Skeletal muscle tissue (tissue), 3 donors: ENCODE measurements at regions not wholly inside any gene's neighbourhood (a gene's known extent, or its start where the extent isn't known, plus 50 kb on each side); places are given as distances from the start of the nearest gene placed in this dataset.

ENCODE experiments used
- H3K27ac ChIP-seq: one replicate; pipeline ENCODE4 v1.7.0; 2013; ENCODE audit warnings: mild to moderate bottlenecking, low read depth, low read length, inconsistent platforms
- H3K27me3 ChIP-seq, 3 donors: one replicate each; pipeline ENCODE4 v1.7.0; 2013; ENCODE audit warnings: low read length in 3 of 3; ENCODE audit not compliant: control insufficient read depth in 3 of 3, insufficient read depth in 3 of 3
- H3K36me3 ChIP-seq, 3 donors: one replicate each; pipeline ENCODE4 v1.7.0; 2013; ENCODE audit warnings: low read length in 3 of 3; ENCODE audit not compliant: control insufficient read depth in 3 of 3, insufficient read depth in 3 of 3
- H3K4me1 ChIP-seq, 3 donors: one replicate each; pipeline ENCODE4 v1.7.0; 2013; ENCODE audit warnings: low read length in 3 of 3, mild to moderate bottlenecking in 3 of 3; ENCODE audit not compliant: control insufficient read depth in 3 of 3, insufficient read depth in 3 of 3
- H3K4me3 ChIP-seq, 3 donors: one replicate each; pipeline ENCODE4 v1.7.0; 2013; ENCODE audit warnings: low read length in 3 of 3
- H3K9ac ChIP-seq, 3 donors: one replicate each; pipeline ENCODE4 v1.7.0; 2013; ENCODE audit warnings: low read length in 3 of 3, mild to moderate bottlenecking in 3 of 3, moderate library complexity in 2 of 3, low read depth in 1 of 3
- H3K9me3 ChIP-seq, 3 donors: one replicate each; pipeline ENCODE4 v1.7.0; 2013; ENCODE audit warnings: low read length in 3 of 3; ENCODE audit not compliant: control insufficient read depth in 3 of 3
- donor health status: Osteomylitis.

DNA sequence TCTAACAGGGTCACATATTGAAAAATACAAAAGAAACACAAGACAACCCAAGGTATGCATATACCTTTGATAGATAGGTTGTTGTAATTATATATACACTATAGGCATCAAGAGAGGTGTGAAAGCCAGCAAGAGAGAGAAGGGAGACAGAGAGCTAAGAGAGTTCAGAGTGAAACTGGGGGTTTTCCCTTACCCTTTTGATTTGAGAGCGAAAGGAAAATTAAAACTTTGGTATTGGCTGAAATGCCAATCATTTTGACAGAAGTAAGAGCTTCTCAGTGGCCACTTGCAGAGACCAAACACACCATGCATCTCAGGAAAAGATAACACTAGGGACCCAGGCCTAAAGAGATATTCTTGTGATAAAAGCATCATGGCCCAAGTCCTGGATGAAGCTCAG lies 183.6 kb downstream of the SHOX2 start:
- Histone ChIP-seq H3K36me3 (no peaks in the 10 kb centered on the region), H3K4me1 (no peaks in the 10 kb centered on the region), H3K27me3 (no peaks in the 10 kb centered on the region), H3K9ac (no peak overlapping the region), H3K4me3 (no peak overlapping the region), H3K27ac (no peak overlapping the region), H3K9me3 (no peaks in the 10 kb centered on the region)

DNA sequence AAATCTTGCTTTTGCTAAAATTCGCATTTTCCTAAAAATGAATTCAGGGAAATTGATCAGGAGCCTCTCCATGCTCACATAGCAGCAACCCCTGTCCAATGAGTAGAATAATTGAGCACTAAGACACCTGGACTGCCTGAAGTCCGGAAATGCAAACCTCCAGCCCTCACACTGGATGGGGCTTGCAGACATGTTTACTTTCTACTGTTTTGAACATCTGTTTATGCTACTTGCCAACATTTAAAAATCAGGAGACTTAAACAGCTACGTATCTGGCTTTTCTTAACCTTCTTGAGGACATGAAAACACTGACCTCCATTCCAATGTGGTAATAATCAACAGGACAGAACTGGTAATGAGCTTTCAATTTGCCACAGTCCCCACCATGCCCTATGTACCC lies 184.4 kb downstream of the SHOX2 start:
- no peak overlapping the region for H3K27ac ChIP-seq

DNA sequence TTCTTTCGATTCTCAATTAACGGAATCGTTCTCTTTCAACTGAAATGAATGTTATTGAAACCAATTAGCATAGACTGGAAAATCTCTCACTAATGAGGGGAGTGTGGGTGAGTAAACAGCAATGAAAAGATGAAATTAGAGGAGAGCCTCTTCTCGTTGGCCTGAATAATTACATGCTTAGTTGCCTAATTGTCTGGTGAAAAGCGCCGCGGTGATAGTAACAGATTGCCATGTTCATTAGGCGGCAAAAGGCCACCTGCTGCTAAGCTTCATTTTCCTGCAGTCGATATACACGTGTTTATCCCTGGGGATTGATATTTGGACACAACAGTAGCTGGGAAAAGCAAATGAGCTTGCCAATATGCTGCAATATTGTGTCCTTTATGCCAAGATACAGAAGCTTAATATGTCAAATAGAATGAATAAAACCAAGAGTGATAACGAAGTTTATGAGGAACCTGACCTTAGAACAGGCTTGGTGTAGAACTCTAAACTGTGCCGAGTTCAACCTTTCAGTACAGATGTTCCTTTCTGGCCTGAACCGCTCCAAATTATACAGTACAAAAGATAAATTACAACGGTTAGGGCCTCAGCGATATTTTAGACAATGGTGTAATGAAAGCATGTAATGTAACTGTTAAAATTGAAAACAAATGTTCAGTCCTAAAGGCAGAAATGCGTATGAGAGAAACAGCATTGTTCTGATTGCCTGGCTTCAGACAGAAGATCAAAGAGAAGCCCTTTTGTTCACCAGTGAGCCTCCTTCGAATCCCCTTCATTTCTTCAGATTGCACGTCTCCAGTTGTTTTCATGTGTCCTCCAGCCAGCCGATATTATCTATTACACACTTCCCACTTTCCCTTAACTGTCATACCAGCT lies 185.2 kb downstream of the SHOX2 start:
- Histone ChIP-seq H3K9me3 (no peaks in the 10 kb centered on the region), H3K27me3 (no peaks in the 10 kb centered on the region), H3K4me3 (no peak overlapping the region), H3K36me3 (no peaks in the 10 kb centered on the region), H3K9ac (no peak overlapping the region), H3K27ac (no peak overlapping the region), H3K4me1 (no peaks in the 10 kb centered on the region)

More for the DNA sequence above, 184.4 kb downstream of the SHOX2 start:
- Histone ChIP-seq H3K4me3 (no peak overlapping the region), H3K9me3 (no peaks in the 10 kb centered on the region), H3K36me3 (no peaks in the 10 kb centered on the region), H3K27me3 (no peaks in the 10 kb centered on the region), H3K9ac (no peak overlapping the region), H3K4me1 (no peaks in the 10 kb centered on the region)

DNA sequence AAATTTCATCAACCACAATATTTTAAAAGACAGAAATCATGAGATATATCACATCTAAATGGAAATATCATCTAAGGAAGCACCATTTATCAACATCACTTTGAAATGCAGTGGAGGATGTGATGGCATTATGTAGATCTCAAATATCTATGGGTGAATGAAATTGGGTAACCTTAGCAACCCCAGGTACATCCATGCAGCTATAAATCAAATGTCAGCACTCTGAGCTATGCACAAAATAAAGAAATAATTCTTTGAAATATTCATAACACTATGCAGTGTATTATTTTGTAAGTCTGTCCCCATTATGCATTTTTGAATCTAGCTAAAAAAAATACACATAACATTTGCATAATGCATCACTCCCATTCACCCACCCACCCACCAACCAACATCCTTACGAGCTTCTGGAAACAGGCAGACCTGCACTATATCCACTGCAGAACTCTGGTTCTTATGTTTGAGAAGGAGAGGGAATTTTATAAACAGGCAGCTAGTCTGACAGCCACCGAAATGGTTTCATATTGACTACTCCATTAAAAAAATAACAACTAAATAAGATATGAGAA lies 186.8 kb downstream of the SHOX2 start:
- no peak overlapping the region for H3K27ac ChIP-seq
- H3K27me3 ChIP-seq, result no peaks in the 10 kb centered on the region
- no peak overlapping the region for H3K4me3 ChIP-seq
- no peak overlapping the region for H3K9ac ChIP-seq
- H3K4me1 ChIP-seq, result no peaks in the 10 kb centered on the region
- H3K9me3 ChIP-seq, result no peaks in the 10 kb centered on the region
- H3K36me3 ChIP-seq, result no peaks in the 10 kb centered on the region

DNA sequence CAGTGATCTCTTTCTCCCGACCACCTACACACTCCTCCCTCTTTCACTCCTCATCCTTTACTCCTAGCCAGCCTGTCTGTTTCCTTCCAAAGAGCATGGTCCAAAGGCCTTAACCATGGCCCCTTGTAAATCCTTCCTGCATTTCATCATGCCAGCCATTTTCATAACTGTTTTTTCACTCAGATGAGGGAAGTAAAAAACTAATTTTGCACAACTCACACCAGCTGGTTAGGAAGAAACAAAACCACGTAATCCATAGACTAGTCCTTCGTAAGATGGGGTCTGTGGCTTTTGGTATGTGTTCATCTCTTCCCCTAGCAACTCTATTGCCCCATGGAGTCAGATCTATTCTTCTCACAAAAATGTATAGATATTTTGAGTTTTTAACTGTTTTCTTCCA lies 187.8 kb downstream of the SHOX2 start:
- Histone ChIP-seq H3K27me3 (no peaks in the 10 kb centered on the region), H3K4me1 (no peaks in the 10 kb centered on the region), H3K27ac (no peak overlapping the region), H3K9ac (no peak overlapping the region), H3K9me3 (no peaks in the 10 kb centered on the region), H3K4me3 (no peak overlapping the region), H3K36me3 (no peaks in the 10 kb centered on the region)

DNA sequence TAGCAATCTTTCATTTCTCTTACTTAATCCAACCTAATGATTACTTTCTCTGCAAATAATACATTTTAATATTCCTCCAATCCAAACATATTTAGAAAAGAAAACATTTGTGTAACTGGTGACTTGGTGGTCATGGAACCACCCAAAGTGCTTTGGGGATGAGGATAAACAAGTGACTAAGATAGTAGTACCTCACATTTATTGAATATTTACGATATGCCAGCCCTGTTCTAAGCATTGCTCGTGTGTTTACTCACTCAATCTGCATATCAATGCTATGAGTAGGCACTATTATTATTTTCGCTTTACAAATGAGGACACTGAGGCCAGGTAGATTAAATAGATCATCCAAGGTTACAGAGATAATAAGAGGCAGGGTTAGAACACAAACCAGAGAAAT lies 189.5 kb downstream of the SHOX2 start:
- Histone ChIP-seq H3K4me3 (no peak overlapping the region), H3K4me1 (no peaks in the 10 kb centered on the region), H3K9me3 (no peaks in the 10 kb centered on the region), H3K27ac (no peak overlapping the region), H3K9ac (no peak overlapping the region), H3K27me3 (no peaks in the 10 kb centered on the region), H3K36me3 (no peaks in the 10 kb centered on the region)

DNA sequence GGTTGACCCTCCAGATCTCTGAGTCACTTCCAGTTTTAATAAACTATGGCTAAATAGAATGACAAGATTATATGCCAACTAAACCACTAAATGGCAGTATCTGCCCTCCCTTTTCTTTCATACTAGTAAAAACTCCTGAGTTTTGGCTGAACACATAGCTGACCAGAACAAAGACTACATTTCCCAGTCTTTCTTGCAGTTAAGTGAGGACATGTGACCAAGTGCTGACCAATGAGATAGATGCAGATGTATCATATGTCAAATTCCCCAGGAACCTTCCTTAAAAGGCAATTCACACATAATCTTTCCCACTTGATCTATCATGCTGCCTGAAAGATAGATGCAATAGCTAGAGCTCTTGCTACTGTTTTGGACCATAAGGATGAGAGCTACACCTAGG lies 191.3 kb downstream of the SHOX2 start:
- no peaks in the 10 kb centered on the region for H3K27me3 ChIP-seq
- no peak overlapping the region for H3K27ac ChIP-seq
- H3K4me1 ChIP-seq, result no peaks in the 10 kb centered on the region
- no peaks in the 10 kb centered on the region for H3K9me3 ChIP-seq
- H3K4me3 ChIP-seq, result no peak overlapping the region
- no peaks in the 10 kb centered on the region for H3K36me3 ChIP-seq
- H3K9ac ChIP-seq, result no peak overlapping the region

DNA sequence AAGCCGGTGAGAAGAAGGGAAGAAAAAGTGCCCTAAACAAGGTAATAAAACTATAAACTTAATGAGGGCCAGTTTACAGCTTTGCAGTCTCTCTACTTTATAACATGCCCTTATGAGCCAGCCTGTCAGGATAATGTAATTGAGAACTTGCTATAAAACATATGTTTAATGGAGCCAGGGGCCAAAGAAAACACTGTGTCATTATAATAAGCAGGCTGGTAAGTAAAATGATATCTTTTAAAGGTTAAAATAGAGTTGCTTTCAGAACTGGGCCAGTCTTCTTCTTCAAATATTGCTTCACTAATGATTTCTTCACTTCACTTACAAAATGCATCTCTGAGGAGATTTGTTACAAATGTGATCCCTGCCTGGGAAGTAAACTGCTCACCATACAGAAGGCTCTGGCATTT lies 192.5 kb downstream of the SHOX2 start:
- no peaks in the 10 kb centered on the region for H3K27me3 ChIP-seq
- H3K27ac ChIP-seq, result no peak overlapping the region
- no peaks in the 10 kb centered on the region for H3K36me3 ChIP-seq
- no peaks in the 10 kb centered on the region for H3K9me3 ChIP-seq
- H3K9ac ChIP-seq, result no peak overlapping the region
- no peak overlapping the region for H3K4me3 ChIP-seq
- no peaks in the 10 kb centered on the region for H3K4me1 ChIP-seq

DNA sequence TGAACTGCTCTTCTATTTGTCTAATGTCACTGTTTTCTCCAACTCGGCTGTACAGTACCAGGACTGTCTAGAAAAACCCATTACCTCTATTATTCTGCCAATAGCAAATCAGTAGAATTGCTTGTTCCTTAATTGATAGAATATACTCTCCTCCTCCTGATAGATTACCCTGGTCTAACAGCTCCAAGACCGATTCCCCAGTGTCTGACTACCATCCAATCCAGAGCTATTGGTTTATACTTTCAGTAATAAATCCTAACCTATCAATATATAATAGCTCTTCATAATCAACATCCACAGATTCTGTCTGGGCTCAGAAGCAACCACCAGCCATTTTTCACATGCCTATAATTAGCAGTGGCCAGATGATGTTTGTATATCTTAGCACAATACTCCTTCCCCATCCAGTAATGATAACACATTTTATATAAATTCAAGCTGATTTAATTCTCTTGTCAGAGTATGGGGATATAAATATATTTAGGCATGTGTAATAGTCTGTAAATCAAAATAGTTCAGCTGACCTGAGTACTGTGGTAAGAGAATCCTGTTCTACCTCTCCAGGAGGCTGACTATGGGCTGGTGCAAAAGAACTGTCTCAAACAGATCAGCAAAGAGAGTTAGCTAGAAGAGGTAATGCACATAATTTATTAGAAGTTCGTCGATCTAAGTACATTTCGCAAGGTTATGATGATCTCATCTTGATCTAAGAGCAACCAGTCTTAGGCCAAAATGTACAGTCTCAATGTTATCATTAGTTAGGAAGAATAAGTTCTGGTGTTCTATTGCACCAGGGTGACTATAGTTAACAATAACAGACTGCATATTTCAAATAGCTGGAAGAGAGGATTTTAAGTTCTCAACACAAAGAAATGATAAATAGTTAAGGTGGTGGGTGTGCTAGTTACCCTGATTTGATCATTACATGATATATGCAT lies 193.4 kb downstream of the SHOX2 start:
- Histone ChIP-seq H3K27me3 (no peaks in the 10 kb centered on the region), H3K27ac (no peak overlapping the region), H3K36me3 (no peaks in the 10 kb centered on the region), H3K9me3 (no peaks in the 10 kb centered on the region), H3K4me1 (no peaks in the 10 kb centered on the region), H3K4me3 (no peak overlapping the region), H3K9ac (no peak overlapping the region)

DNA sequence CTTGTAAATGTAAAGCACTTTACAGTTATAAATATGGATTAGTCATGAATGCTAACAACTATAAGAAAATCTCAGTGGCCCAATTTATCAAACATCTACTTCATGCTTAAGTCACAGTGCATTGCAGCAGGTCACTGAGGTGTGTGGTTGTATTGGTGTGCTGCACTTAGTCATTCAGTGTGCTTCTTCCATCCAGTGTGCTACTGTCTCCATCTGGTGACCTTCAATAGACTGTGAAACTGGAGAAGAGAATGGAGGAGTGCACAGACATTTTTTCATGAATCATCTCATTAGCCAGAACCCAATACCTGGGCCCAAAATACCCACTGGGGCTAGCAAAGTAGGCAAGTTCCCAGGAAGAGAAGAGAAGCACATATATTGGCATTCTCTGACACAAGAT lies 199.6 kb downstream of the SHOX2 start:
- no peak overlapping the region for H3K9ac ChIP-seq
- no peaks in the 10 kb centered on the region for H3K36me3 ChIP-seq
- no peaks in the 10 kb centered on the region for H3K4me1 ChIP-seq
- no peak overlapping the region for H3K4me3 ChIP-seq
- no peaks in the 10 kb centered on the region for H3K27me3 ChIP-seq
- no peak overlapping the region for H3K27ac ChIP-seq
- H3K9me3 ChIP-seq, result peaks cover 0 to 6% (median 4%) of the 10 kb centered on the region in 3 donors
